ENCODE measurements at regions not wholly inside any gene's neighbourhood (a gene's known extent, or its start where the extent isn't known, plus 50 kb on each side); places are given as distances from the start of the nearest gene placed in this dataset.

DNA sequence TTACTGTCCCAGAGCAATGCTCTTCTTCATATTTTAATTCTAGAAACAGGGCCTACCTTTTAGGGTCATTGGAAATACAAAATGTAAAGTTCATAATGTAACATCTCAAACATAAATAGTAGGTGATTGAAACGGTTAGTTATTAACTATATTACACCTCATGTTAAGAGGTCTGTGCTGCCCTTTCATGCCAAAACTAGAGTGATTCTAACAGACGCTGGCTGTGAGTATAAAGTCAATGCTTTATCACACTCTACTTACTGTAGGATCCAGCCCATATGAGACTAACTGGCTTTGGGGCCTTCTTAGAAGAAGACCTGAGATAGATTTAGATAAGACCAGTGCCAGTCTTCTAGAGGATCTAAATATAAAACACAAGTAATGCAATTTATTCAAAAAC, 966.1 kb upstream of the SORCS1 start:
- 89% methylated on average over 2 of the region's 2 CpGs; no CpG with 5 or more reads in 1 of the 2 experiments for WGBS, 2 experiments (ENCODE audit: extremely low coverage in 1 of 2, insufficient coverage in 1 of 2, insufficient read length in 1 of 2, insufficient replicate concordance in 2 of 2, low coverage in 1 of 2, low lambda C conversion rate in 2 of 2, missing lambda C conversion rate in 1 of 2)

More for the DNA sequence above, 966.1 kb upstream of the SORCS1 start:
- Histone ChIP-seq H2BK15ac (ENCODE audit: low read length) (no peak overlapping the region), H3K4ac (replicated peaks; ENCODE audit: insufficient read length, low read depth, low read length) (no peak overlapping the region), H4K91ac (replicated peaks; ENCODE audit: insufficient read length, low read length) (no peak overlapping the region), H4K8ac (ENCODE audit: extremely low read depth, insufficient read depth, low read length) (no peak overlapping the region), H4K20me1 (replicated peaks in 1 of 2; ENCODE audit: control insufficient read depth in 1 of 2, insufficient read depth in 2 of 2, low read length in 2 of 2) (no peaks in the 10 kb centered on the region), H2AFZ (ENCODE audit: low read length) (no peak overlapping the region), H2BK120ac (replicated peaks; ENCODE audit: low read depth, low read length) (no peak overlapping the region), H3K23me2 (ENCODE audit: low read depth, low read length) (no peaks in the 10 kb centered on the region), H3K18ac (ENCODE audit: extremely low read depth, low read length) (no peak overlapping the region), H3K23ac (ENCODE audit: insufficient read length) (no peak overlapping the region), H4K5ac (ENCODE audit: insufficient read length, low read depth, low read length) (no peak overlapping the region), H3K14ac (ENCODE audit: insufficient read length) (no peak overlapping the region), H3K27ac (ENCODE audit: low read depth, low read length) (no peak overlapping the region), H3K4me2 (ENCODE audit: insufficient read depth in 1 of 2, low read depth in 2 of 2, low read length in 2 of 2) (no peak overlapping the region), H2BK12ac (ENCODE audit: low read depth, low read length) (no peak overlapping the region), H2BK20ac (ENCODE audit: low read length) (no peak overlapping the region), H3K9ac (replicated peaks in 1 of 4; ENCODE audit: extremely low read depth in 1 of 4, low read depth in 3 of 4, low read length in 3 of 4) (no peak overlapping the region), H2AK5ac (ENCODE audit: low read depth, low read length) (no peak overlapping the region), H3K79me2 (ENCODE audit: control insufficient read depth in 1 of 2, insufficient read depth in 2 of 2, low read length in 2 of 2) (no peaks in the 10 kb centered on the region), H3K56ac (replicated peaks; ENCODE audit: insufficient read length, low read depth, low read length) (no peak overlapping the region), H3K79me1 (ENCODE audit: low read depth, low read length) (no peaks in the 10 kb centered on the region), H3K4me3 (ENCODE audit: extremely low read depth in 1 of 4, insufficient read depth in 2 of 4, low read depth in 3 of 4, low read length in 4 of 4) (no peak overlapping the region), H2BK5ac (ENCODE audit: low read depth, low read length) (no peak overlapping the region), H3K4me1 (replicated peaks in 1 of 4; ENCODE audit: control insufficient read depth in 3 of 4, insufficient read depth in 4 of 4, low read length in 3 of 4) (no peaks in the 10 kb centered on the region), H3K27me3 (replicated peaks in 1 of 4; ENCODE audit: control insufficient read depth in 3 of 4, extremely low read depth in 1 of 4, insufficient read depth in 3 of 4, low read length in 3 of 4) (no peaks in the 10 kb centered on the region), H3K36me3 (ENCODE audit: control insufficient read depth in 2 of 4, insufficient read depth in 4 of 4, low read length in 3 of 4) (no peaks in the 10 kb centered on the region), H3K9me3 (ENCODE audit: insufficient read depth in 2 of 2, low read depth in 1 of 2, low read length in 1 of 2) (no peaks in the 10 kb centered on the region)
- ChIA-PET CTCF (ENCODE audit: partially characterized antibody) (no interaction called here), POLR2A (ENCODE audit: partially characterized antibody) (no interaction called here)
- DNase-seq (ENCODE audit: low read depth in 1 of 2, low spot score in 2 of 2), result no peak
- no peak for FAIRE-seq
- TF ChIP-seq EP300 (IDR thresholded peaks at IDR 0.05; ENCODE audit: borderline replicate concordance in 1 of 2, low read depth in 2 of 2, low read length in 2 of 2) (no peak), BACH1 (IDR thresholded peaks at IDR 0.05; ENCODE audit: low read length) (no peak), NRF1 (IDR thresholded peaks at IDR 0.05; ENCODE audit: low read depth, low read length) (no peak), TAF7 (optimal IDR thresholded peaks at IDR 0.05; ENCODE audit: borderline replicate concordance, low read depth, low read length) (no peak), TAF1 (IDR thresholded peaks at IDR 0.05; ENCODE audit: low read depth, low read length) (no peak), SRF (IDR thresholded peaks at IDR 0.05; ENCODE audit: low read depth, low read length) (no peak)
